Fibroblast of lung (primary cell): ENCODE measurements at regions not wholly inside any gene's neighbourhood (a gene's known extent, or its start where the extent isn't known, plus 50 kb on each side); places are given as distances from the start of the nearest gene placed in this dataset.

Experiments used
- DNase-seq, 2 donors: peaks; one replicate each; pipeline versions ENCODE4 v3.0.0 to v3.0.0-alpha.2; 2010; ENCODE audit warnings: low read depth in 2 of 2
- H2AFZ ChIP-seq: 2 replicates; pipeline ENCODE4 v1.5.1; 2012; ENCODE audit warnings: low read length, control low read depth, inconsistent platforms
- H3K27ac ChIP-seq: 2 replicates; pipeline ENCODE4 v1.5.1; 2011; ENCODE audit warnings: low read length, control low read depth; ENCODE audit not compliant: insufficient read depth
- H3K27me3 ChIP-seq: 2 replicates; pipeline ENCODE4 v1.5.1; 2011; ENCODE audit warnings: mild to moderate bottlenecking, low read length; ENCODE audit not compliant: control insufficient read depth, insufficient read depth
- H3K36me3 ChIP-seq: 2 replicates; pipeline ENCODE4 v1.5.1; 2011; ENCODE audit warnings: low read length; ENCODE audit not compliant: control insufficient read depth, insufficient read depth
- H3K4me1 ChIP-seq: 2 replicates; pipeline ENCODE4 v1.5.1; 2011; ENCODE audit warnings: low read length; ENCODE audit not compliant: control insufficient read depth, insufficient read depth; ENCODE audit errors: extremely low read depth
- H3K4me2 ChIP-seq: 2 replicates; pipeline ENCODE4 v1.5.1; 2011; ENCODE audit warnings: low read length, control low read depth; ENCODE audit not compliant: insufficient read depth; ENCODE audit errors: extremely low read depth
- H3K4me3 ChIP-seq, 4 experiments: fragments of 200-600 bp in 1 of 4; sonication (generic) in 1 of 4; replicated peaks in 1 of 4; 2 replicates each; pipeline ENCODE4 v1.5.1; 2011 to 2016; ENCODE audit warnings: low read length in 4 of 4, low read depth in 3 of 4, mild to moderate bottlenecking in 3 of 4, control low read depth in 2 of 4, inconsistent platforms in 1 of 4, mixed read lengths in 1 of 4; ENCODE audit not compliant: insufficient read depth in 1 of 4; ENCODE audit errors: control extremely low read depth in 1 of 4
- H3K79me2 ChIP-seq: 2 replicates; pipeline ENCODE4 v1.5.1; 2012; ENCODE audit warnings: mild to moderate bottlenecking, low read length, inconsistent platforms; ENCODE audit not compliant: control insufficient read depth, insufficient read depth
- H3K9ac ChIP-seq: 2 replicates; pipeline ENCODE4 v1.5.1; 2011; ENCODE audit warnings: mild to moderate bottlenecking, low read length, control low read depth; ENCODE audit not compliant: insufficient read depth
- H3K9me3 ChIP-seq: 2 replicates; pipeline ENCODE4 v1.5.1; 2012; ENCODE audit warnings: low read depth, low read length; ENCODE audit not compliant: control insufficient read depth, insufficient read depth
- H4K20me1 ChIP-seq: 2 replicates; pipeline ENCODE4 v1.5.1; 2011; ENCODE audit warnings: low read length; ENCODE audit not compliant: control insufficient read depth, insufficient read depth; ENCODE audit errors: extremely low read depth
- CTCF ChIP-seq, 2 donors: IDR thresholded peaks in 1 of 2; conservative IDR thresholded peaks in 1 of 2; 1 replicate in 1 of 2; 2 replicates in 1 of 2; pipeline ENCODE4 v1.5.1; 2011 to 2012; ENCODE audit warnings: low read length in 2 of 2, control low read depth in 1 of 2, inconsistent platforms in 1 of 2, low read depth in 1 of 2, mild to moderate bottlenecking in 1 of 2
- EZH2 ChIP-seq: IDR thresholded peaks from 2 replicates; pipeline ENCODE4 v1.5.1; 2012; ENCODE audit warnings: low read length, control low read depth, mild to moderate bottlenecking; ENCODE audit errors: missing control alignments

GRCh38 chr4:26201120-26201519 lies 119.7 kb upstream of the RBPJ start:
- H2AFZ ChIP-seq = no peak overlapping the region
- no peak overlapping the region for H3K27ac ChIP-seq
- H3K9me3 ChIP-seq = no peaks in the 10 kb centered on the region
- no peak overlapping the region for H3K9ac ChIP-seq
- no peak for TF ChIP-seq CTCF (conservative IDR thresholded peaks at IDR 0.05 in 1 of 2, IDR thresholded peaks at IDR 0.05 in 1 of 2; ENCODE audit: low read depth in 1 of 2, low read length in 2 of 2)
- no peak for TF ChIP-seq EZH2
- no peaks in the 10 kb centered on the region for H3K36me3 ChIP-seq
- H3K4me3 ChIP-seq = no peak overlapping the region
- peaks cover 13% of the 10 kb centered on the region for H3K4me1 ChIP-seq
- no peaks in the 10 kb centered on the region for H3K79me2 ChIP-seq
- DNase-seq = peak in 1 of 2 donors; percentile 20
- no peak overlapping the region for H3K4me2 ChIP-seq
- no peaks in the 10 kb centered on the region for H3K27me3 ChIP-seq
- H4K20me1 ChIP-seq = no peaks in the 10 kb centered on the region

GRCh38 chr4:26204249-26204825 lies 116.5 kb upstream of the RBPJ start:
- no peak overlapping the region for H3K27ac ChIP-seq
- H3K9ac ChIP-seq = no peak overlapping the region
- no peak overlapping the region for H2AFZ ChIP-seq
- H3K9me3 ChIP-seq = no peaks in the 10 kb centered on the region
- H3K4me2 ChIP-seq = no peak overlapping the region
- H3K4me1 ChIP-seq = peaks cover 10% of the 10 kb centered on the region
- H4K20me1 ChIP-seq = no peaks in the 10 kb centered on the region
- no peaks in the 10 kb centered on the region for H3K36me3 ChIP-seq
- TF ChIP-seq EZH2 (no peak), CTCF (conservative IDR thresholded peaks at IDR 0.05 in 1 of 2, IDR thresholded peaks at IDR 0.05 in 1 of 2; ENCODE audit: low read depth in 1 of 2, low read length in 2 of 2) (no peak)
- DNase-seq = no peak
- H3K4me3 ChIP-seq = no peak overlapping the region
- H3K27me3 ChIP-seq = no peaks in the 10 kb centered on the region
- no peaks in the 10 kb centered on the region for H3K79me2 ChIP-seq

DNA sequence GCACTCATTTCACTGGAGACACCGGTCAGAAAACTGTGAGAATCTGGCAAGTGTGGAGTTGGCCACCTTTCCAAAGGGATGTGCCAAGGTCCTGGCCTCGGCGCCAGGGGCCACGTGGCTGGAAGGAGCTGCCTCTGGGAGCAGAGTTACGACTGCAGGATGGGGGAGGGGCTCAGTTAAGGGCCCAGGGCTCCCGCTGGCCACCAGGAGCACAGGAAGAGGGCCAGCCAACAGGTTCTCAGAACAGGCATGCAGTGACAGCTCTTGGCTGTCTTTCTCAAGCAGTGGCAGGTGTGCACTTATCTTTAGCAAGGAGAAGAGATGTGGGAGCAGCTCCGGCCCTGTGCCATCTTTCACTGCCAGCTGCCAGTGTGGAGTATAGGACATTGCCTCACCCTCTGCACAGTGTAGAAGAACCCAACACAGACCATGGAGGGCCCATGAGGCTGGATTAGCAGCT lies 115.9 kb upstream of the RBPJ start:
- Histone ChIP-seq H3K4me3 (no peak overlapping the region), H3K9me3 (no peaks in the 10 kb centered on the region), H3K36me3 (no peaks in the 10 kb centered on the region), H4K20me1 (no peaks in the 10 kb centered on the region), H3K4me2 (no peak overlapping the region), H3K79me2 (no peaks in the 10 kb centered on the region), H2AFZ (no peak overlapping the region), H3K4me1 (peaks cover 10% of the 10 kb centered on the region), H3K27me3 (no peaks in the 10 kb centered on the region), H3K9ac (no peak overlapping the region), H3K27ac (no peak overlapping the region)
- DNase-seq = no peak
- TF ChIP-seq EZH2 (no peak), CTCF (conservative IDR thresholded peaks at IDR 0.05 in 1 of 2, IDR thresholded peaks at IDR 0.05 in 1 of 2; ENCODE audit: low read depth in 1 of 2, low read length in 2 of 2) (no peak)
